ENCODE measurements at regions not wholly inside any gene's neighbourhood (a gene's known extent, or its start where the extent isn't known, plus 50 kb on each side); places are given as distances from the start of the nearest gene placed in this dataset.
"Not testable (repeated sequence)": the region's sequence is repeated elsewhere in the genome, so short reads cannot be mapped to it uniquely, and the experiment has no call there.

GRCh38 chr12:25319233-25319984, 68.7 kb upstream of the KRAS start:
- FAIRE-seq (no peak), DNase-seq (ENCODE audit: low read depth) (no peak)
- no peak overlapping the region for H3K4me3 ChIP-seq (ENCODE audit: low read depth, low read length)
- H3K27me3 ChIP-seq (ENCODE audit: control insufficient read depth, insufficient read depth, low read length), result no peaks in the 10 kb centered on the region
- TF ChIP-seq CTCF (IDR thresholded peaks at IDR 0.05; ENCODE audit: insufficient read depth, low read length, severe bottlenecking), result no peak
- no peaks in the 10 kb centered on the region for H3K36me3 ChIP-seq (ENCODE audit: control insufficient read depth, insufficient read depth, low read length)

- no peak for TF ChIP-seq CTCF (IDR thresholded peaks at IDR 0.05; ENCODE audit: insufficient read depth, low read length, severe bottlenecking)
- FAIRE-seq (no peak), DNase-seq (ENCODE audit: low read depth) (no peak)
- Histone ChIP-seq H3K36me3 (ENCODE audit: control insufficient read depth, insufficient read depth, low read length) (no peaks in the 10 kb centered on the region), H3K4me3 (ENCODE audit: low read depth, low read length) (no peak overlapping the region), H3K27me3 (ENCODE audit: control insufficient read depth, insufficient read depth, low read length) (no peaks in the 10 kb centered on the region)
Observed at GRCh38 chr12:25317553-25317952, 66.8 kb upstream of the KRAS start.

- no peak for FAIRE-seq
Observed at GRCh38 chr12:25315388-25315787, 64.7 kb upstream of the KRAS start.

GRCh38 chr12:25313266-25313990, 62.7 kb upstream of the KRAS start:
- FAIRE-seq; H3K36me3 ChIP-seq (ENCODE audit: control insufficient read depth, insufficient read depth, low read length); H3K4me3 ChIP-seq (ENCODE audit: low read depth, low read length); H3K27me3 ChIP-seq (ENCODE audit: control insufficient read depth, insufficient read depth, low read length): not testable (repeated sequence)
- DNase-seq (ENCODE audit: low read depth), result peak; percentile 31

More at GRCh38 chr12:25315388-25315787, 64.7 kb upstream of the KRAS start:
- no peak for TF ChIP-seq CTCF (IDR thresholded peaks at IDR 0.05; ENCODE audit: insufficient read depth, low read length, severe bottlenecking)
- no peak overlapping the region for H3K4me3 ChIP-seq (ENCODE audit: low read depth, low read length)
- no peaks in the 10 kb centered on the region for H3K27me3 ChIP-seq (ENCODE audit: control insufficient read depth, insufficient read depth, low read length)
- H3K36me3 ChIP-seq (ENCODE audit: control insufficient read depth, insufficient read depth, low read length), result no peaks in the 10 kb centered on the region
- DNase-seq (ENCODE audit: low read depth), result no peak

- Histone ChIP-seq H3K4me3 (ENCODE audit: low read depth, low read length) (no peak overlapping the region), H3K36me3 (ENCODE audit: control insufficient read depth, insufficient read depth, low read length) (no peaks in the 10 kb centered on the region), H3K27me3 (ENCODE audit: control insufficient read depth, insufficient read depth, low read length) (no peaks in the 10 kb centered on the region)
- TF ChIP-seq CTCF (IDR thresholded peaks at IDR 0.05; ENCODE audit: insufficient read depth, low read length, severe bottlenecking), result no peak
- DNase-seq (ENCODE audit: low read depth), result no peak
- FAIRE-seq, result no peak
Observed at GRCh38 chr12:25311506-25311905, 60.8 kb upstream of the KRAS start.

- H3K27me3 ChIP-seq (ENCODE audit: control insufficient read depth, insufficient read depth, low read length); H3K4me3 ChIP-seq (ENCODE audit: low read depth, low read length); DNase-seq (ENCODE audit: low read depth); FAIRE-seq; H3K36me3 ChIP-seq (ENCODE audit: control insufficient read depth, insufficient read depth, low read length): not testable (repeated sequence)
Observed at GRCh38 chr12:25310071-25310470, 59.3 kb upstream of the KRAS start.

Data from bronchial epithelial cell (primary cell).